CD14-positive monocyte (primary cell): ENCODE measurements at regions not wholly inside any gene's neighbourhood (a gene's known extent, or its start where the extent isn't known, plus 50 kb on each side); places are given as distances from the start of the nearest gene placed in this dataset.
A peak's percentile ranks its signal among the peaks of the same experiment; 100 is the strongest.

Experiments used
- DNase-seq, 3 donors: peaks; one replicate each; pipeline ENCODE4 v3.0.0-alpha.2; 2011 to 2022
- H2AFZ ChIP-seq: 2 replicates; pipeline ENCODE4 v1.6.0; 2012; ENCODE audit warnings: mild to moderate bottlenecking, low read depth, low read length, inconsistent platforms; ENCODE audit not compliant: insufficient read depth, poor library complexity, severe bottlenecking
- H3K27ac ChIP-seq, 2 donors: 1 replicate in 1 of 2; 2 replicates in 1 of 2; pipeline ENCODE4 v1.5.1; 2012 to 2013; ENCODE audit warnings: low read length in 2 of 2, control low read depth in 1 of 2, inconsistent platforms in 1 of 2, low read depth in 1 of 2, mild to moderate bottlenecking in 1 of 2
- H3K27me3 ChIP-seq, 2 donors: one replicate each; pipeline versions ENCODE4 v1.6.0 to v1.6.1; 2011 to 2013; ENCODE audit warnings: low read length in 2 of 2; ENCODE audit not compliant: control insufficient read depth in 2 of 2, insufficient read depth in 2 of 2
- H3K36me3 ChIP-seq, 2 donors: replicated peaks in 1 of 2; 1 replicate in 1 of 2; 2 replicates in 1 of 2; pipeline versions ENCODE4 v1.5.1 to v1.6.1; 2012 to 2013; ENCODE audit warnings: low read length in 2 of 2, control low read depth in 1 of 2, inconsistent platforms in 1 of 2, mild to moderate bottlenecking in 1 of 2; ENCODE audit not compliant: insufficient read depth in 2 of 2, control insufficient read depth in 1 of 2
- H3K4me1 ChIP-seq, 2 donors: 1 replicate in 1 of 2; 2 replicates in 1 of 2; pipeline versions ENCODE4 v1.5.1 to v1.6.1; 2012 to 2013; ENCODE audit warnings: low read length in 2 of 2, control low read depth in 1 of 2, inconsistent platforms in 1 of 2, mild to moderate bottlenecking in 1 of 2, moderate library complexity in 1 of 2; ENCODE audit not compliant: insufficient read depth in 2 of 2, control insufficient read depth in 1 of 2
- H3K4me2 ChIP-seq: replicated peaks from 2 replicates; pipeline ENCODE3; 2012; ENCODE audit warnings: low read length, moderate library complexity, mild to moderate bottlenecking; ENCODE audit not compliant: poor library complexity, severe bottlenecking; ENCODE audit errors: extremely low read depth
- H3K4me3 ChIP-seq, 3 experiments: fragments of 200-600 bp in 1 of 3; sonication (generic) in 1 of 3; replicated peaks in 1 of 3; 1 replicate in 2 of 3; 2 replicates in 1 of 3; pipeline ENCODE4 v1.5.1; 2011 to 2013; ENCODE audit warnings: low read length in 3 of 3, mild to moderate bottlenecking in 3 of 3, control low read depth in 2 of 3, low read depth in 2 of 3, inconsistent platforms in 1 of 3, moderate library complexity in 1 of 3
- H3K79me2 ChIP-seq: 2 replicates; pipeline ENCODE4 v1.6.0; 2012; ENCODE audit warnings: mild to moderate bottlenecking, control low read depth, inconsistent platforms, low read length, moderate library complexity; ENCODE audit not compliant: insufficient read depth
- H3K9ac ChIP-seq: 2 replicates; pipeline ENCODE4 v1.6.0; 2017; ENCODE audit warnings: low read length, mild to moderate bottlenecking; ENCODE audit not compliant: insufficient read depth, poor library complexity, severe bottlenecking
- H3K9me3 ChIP-seq, 2 donors: replicated peaks in 1 of 2; 1 replicate in 1 of 2; 2 replicates in 1 of 2; pipeline versions ENCODE4 v1.5.1 to v1.6.1; 2012 to 2013; ENCODE audit warnings: low read length in 2 of 2, control low read depth in 1 of 2; ENCODE audit not compliant: control insufficient read depth in 1 of 2, insufficient read depth in 1 of 2
- H4K20me1 ChIP-seq: 2 replicates; pipeline ENCODE4 v1.6.0; 2012; ENCODE audit warnings: mild to moderate bottlenecking, low read length, control low read depth, moderate library complexity; ENCODE audit not compliant: insufficient read depth
- H3K27ac Mint-ChIP-seq, 7 donors: one replicate each; pipeline ENCODE4 v1.8.0; 2020; ENCODE audit warnings: mild to moderate bottlenecking in 7 of 7, mixed read lengths in 7 of 7, moderate library complexity in 6 of 7, inconsistent platforms in 2 of 7
- H3K27me3 Mint-ChIP-seq, 3 donors: one replicate each; pipeline ENCODE4 v1.8.0; 2021 to 2022; ENCODE audit warnings: low read depth in 3 of 3, mild to moderate bottlenecking in 3 of 3, mixed read lengths in 3 of 3, moderate library complexity in 3 of 3, inconsistent platforms in 1 of 3
- H3K36me3 Mint-ChIP-seq, 2 donors: one replicate each; pipeline ENCODE4 v1.8.0; 2020; ENCODE audit warnings: mixed read lengths in 2 of 2, inconsistent platforms in 1 of 2, mild to moderate bottlenecking in 1 of 2
- H3K4me1 Mint-ChIP-seq: one replicate; pipeline ENCODE4 v1.8.0; 2020; ENCODE audit warnings: mild to moderate bottlenecking, mixed read lengths
- H3K4me3 Mint-ChIP-seq, 2 donors: one replicate each; pipeline ENCODE4 v1.8.0; 2020; ENCODE audit warnings: mild to moderate bottlenecking in 2 of 2, mixed read lengths in 2 of 2, moderate library complexity in 1 of 2
- H3K9me3 Mint-ChIP-seq, 7 donors: one replicate each; pipeline ENCODE4 v1.8.0; 2020 to 2022; ENCODE audit warnings: mixed read lengths in 7 of 7, mild to moderate bottlenecking in 6 of 7, moderate library complexity in 6 of 7, inconsistent platforms in 2 of 7
- WGBS: methylation state at CpG from one replicate; pipeline ENCODE4 v1.1.5; 2013; ENCODE audit warnings: missing lambda C conversion rate; ENCODE audit not compliant: insufficient coverage; 5-methylcytosine and 5-hydroxymethylcytosine counted together
- intact Hi-C, 2 donors: fragments of 100-400 bp; cut with micrococcal nuclease; formaldehyde crosslinking; loops; one replicate each; pipeline versions ENCODE4 v1.15.0 to v1.15.1; 2023
- TF ChIP-seq, protein P1 (sequence below): fragments of 200-600 bp; IDR thresholded peaks from one replicate; pipeline ENCODE4 v1.8.0; 2022; ENCODE audit warnings: antibody characterized with exemption, mild to moderate bottlenecking

DNA sequence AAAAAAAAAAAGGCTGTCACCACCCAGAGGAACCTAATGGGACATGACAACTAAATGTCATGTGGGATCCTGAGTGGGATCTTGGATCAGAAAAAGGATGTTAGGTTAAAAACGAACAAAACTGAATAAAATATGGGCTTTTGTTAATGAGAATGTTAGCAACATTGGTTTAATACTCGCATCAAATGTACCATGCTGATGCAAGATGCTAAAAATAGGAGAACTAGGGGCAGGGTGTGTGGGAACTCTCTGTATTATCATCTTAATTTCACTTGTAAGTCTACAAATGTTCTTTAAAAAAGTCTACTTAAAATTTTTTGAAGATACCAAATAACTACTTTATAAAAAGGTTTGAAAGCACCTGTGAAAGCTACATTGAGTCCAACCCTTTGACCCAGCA is 88.8 kb upstream of the PRR5 start:
- Histone ChIP-seq H3K9ac (no peak overlapping the region), H3K4me3 (no peak overlapping the region), H2AFZ (no peak overlapping the region), H3K9me3 (peaks cover 54 to 61% of the 10 kb centered on the region in 2 donors), H4K20me1 (no peaks in the 10 kb centered on the region), H3K27me3 (no peaks in the 10 kb centered on the region), H3K4me2 (no peak overlapping the region), H3K4me1 (no peaks in the 10 kb centered on the region), H3K27ac (no peak overlapping the region), H3K79me2 (no peaks in the 10 kb centered on the region), H3K36me3 (no peaks in the 10 kb centered on the region)
- TF ChIP-seq, protein P1, sequence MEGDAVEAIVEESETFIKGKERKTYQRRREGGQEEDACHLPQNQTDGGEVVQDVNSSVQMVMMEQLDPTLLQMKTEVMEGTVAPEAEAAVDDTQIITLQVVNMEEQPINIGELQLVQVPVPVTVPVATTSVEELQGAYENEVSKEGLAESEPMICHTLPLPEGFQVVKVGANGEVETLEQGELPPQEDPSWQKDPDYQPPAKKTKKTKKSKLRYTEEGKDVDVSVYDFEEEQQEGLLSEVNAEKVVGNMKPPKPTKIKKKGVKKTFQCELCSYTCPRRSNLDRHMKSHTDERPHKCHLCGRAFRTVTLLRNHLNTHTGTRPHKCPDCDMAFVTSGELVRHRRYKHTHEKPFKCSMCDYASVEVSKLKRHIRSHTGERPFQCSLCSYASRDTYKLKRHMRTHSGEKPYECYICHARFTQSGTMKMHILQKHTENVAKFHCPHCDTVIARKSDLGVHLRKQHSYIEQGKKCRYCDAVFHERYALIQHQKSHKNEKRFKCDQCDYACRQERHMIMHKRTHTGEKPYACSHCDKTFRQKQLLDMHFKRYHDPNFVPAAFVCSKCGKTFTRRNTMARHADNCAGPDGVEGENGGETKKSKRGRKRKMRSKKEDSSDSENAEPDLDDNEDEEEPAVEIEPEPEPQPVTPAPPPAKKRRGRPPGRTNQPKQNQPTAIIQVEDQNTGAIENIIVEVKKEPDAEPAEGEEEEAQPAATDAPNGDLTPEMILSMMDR, result no peak
- peaks cover 0 to 5% (median 4%) of the 10 kb centered on the region in 3 donors for H3K27me3 Mint-ChIP-seq
- no peak for DNase-seq
- 91% methylated on average over 2 of the region's 2 CpGs for WGBS
- H3K27ac Mint-ChIP-seq, result no peak overlapping the region
- H3K4me3 Mint-ChIP-seq, result no peak overlapping the region
- H3K4me1 Mint-ChIP-seq, result no peaks in the 10 kb centered on the region
- intact Hi-C loops, result no loop called here
- H3K36me3 Mint-ChIP-seq, result no peaks in the 10 kb centered on the region
- peaks cover 23 to 68% (median 56%) of the 10 kb centered on the region in 7 donors for H3K9me3 Mint-ChIP-seq

DNA sequence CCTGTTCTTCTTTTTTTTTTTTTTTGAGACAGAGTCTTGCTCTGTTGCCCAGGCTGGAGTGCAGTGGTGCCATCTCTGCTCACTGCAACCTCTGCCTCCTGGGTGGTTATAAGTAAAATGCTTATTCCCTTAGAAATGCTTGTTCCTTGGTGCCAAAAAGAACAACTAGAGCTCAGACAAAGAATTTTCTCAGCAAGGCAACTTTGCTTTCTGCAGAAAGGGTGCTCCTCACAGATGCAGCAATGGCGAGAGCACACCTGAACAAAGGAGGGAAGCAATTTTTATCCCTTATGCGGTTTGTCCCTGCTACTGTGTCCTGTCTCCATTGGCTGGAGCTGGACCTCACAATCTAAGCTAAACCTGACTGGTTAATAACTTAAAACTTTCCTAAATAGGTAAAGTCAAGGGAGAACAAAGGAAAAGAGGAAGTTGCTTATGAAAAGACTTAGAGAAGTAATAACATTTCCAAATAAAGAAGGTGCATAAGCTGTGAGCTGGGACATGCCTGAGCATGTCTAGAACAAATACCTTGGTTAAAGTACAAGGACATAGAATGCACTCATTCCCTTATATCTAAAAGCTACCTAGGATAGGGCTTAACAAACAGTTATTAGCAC is 90.0 kb upstream of the PRR5 start:
- Histone ChIP-seq H4K20me1 (no peaks in the 10 kb centered on the region), H3K79me2 (no peaks in the 10 kb centered on the region), H2AFZ (no peak overlapping the region), H3K4me1 (no peaks in the 10 kb centered on the region), H3K4me3 (peak overlapping the region in 1 of 3 experiments; percentile 3), H3K36me3 (no peaks in the 10 kb centered on the region), H3K4me2 (no peak overlapping the region), H3K27me3 (no peaks in the 10 kb centered on the region), H3K27ac (no peak overlapping the region), H3K9me3 (peaks cover 54 to 61% of the 10 kb centered on the region in 2 donors), H3K9ac (no peak overlapping the region)
- Mint-ChIP-seq H3K27ac (no peak overlapping the region), H3K27me3 (peaks cover 0 to 7% (median 4%) of the 10 kb centered on the region in 3 donors), H3K36me3 (no peaks in the 10 kb centered on the region), H3K9me3 (peaks cover 23 to 68% (median 56%) of the 10 kb centered on the region in 7 donors), H3K4me3 (no peak overlapping the region), H3K4me1 (no peaks in the 10 kb centered on the region)
- intact Hi-C loops, result no loop called here
- 88% methylated on average over 2 of the region's 2 CpGs for WGBS
- TF ChIP-seq, protein P1, result no peak
- no peak for DNase-seq
